OCI-LY1 (cell line): ENCODE measurements at regions not wholly inside any gene's neighbourhood (a gene's known extent, or its start where the extent isn't known, plus 50 kb on each side); places are given as distances from the start of the nearest gene placed in this dataset.
A peak's percentile ranks its signal among the peaks of the same experiment; 100 is the strongest.

Experiments
- H2AFZ ChIP-seq: fragments of 200-600 bp; sonication (generic), shearing (Covaris generic); 2 replicates; pipeline ENCODE4 v1.6.0; 2014; ENCODE audit warnings: antibody characterized with exemption, mild to moderate bottlenecking, low read length
- H3F3A ChIP-seq: fragments of 200-600 bp; sonication (generic), shearing (Covaris generic); 2 replicates; pipeline ENCODE4 v1.6.0; 2014; ENCODE audit warnings: mild to moderate bottlenecking, antibody characterized with exemption, low read length, moderate library complexity; ENCODE audit not compliant: insufficient read depth
- H3K27ac ChIP-seq: fragments of 200-600 bp; sonication (generic); 2 replicates; pipeline ENCODE4 v1.5.1; 2014; ENCODE audit warnings: low read length, mixed run types, mild to moderate bottlenecking, low read depth; ENCODE audit not compliant: poor library complexity, severe bottlenecking
- H3K27me3 ChIP-seq: fragments of 200-600 bp; sonication (generic); 2 replicates; pipeline ENCODE4 v1.6.0; 2014; ENCODE audit warnings: antibody characterized with exemption, mild to moderate bottlenecking, low read length, moderate library complexity; ENCODE audit not compliant: insufficient read depth
- H3K36me3 ChIP-seq: fragments of 200-600 bp; sonication (generic); 2 replicates; pipeline ENCODE4 v1.6.1; 2014; ENCODE audit warnings: mild to moderate bottlenecking, antibody characterized with exemption, low read length, moderate library complexity, mixed read lengths; ENCODE audit not compliant: insufficient read depth
- H3K4me1 ChIP-seq: fragments of 200-600 bp; sonication (generic); 2 replicates; pipeline ENCODE4 v1.5.1; 2014; ENCODE audit warnings: mild to moderate bottlenecking, low read length, moderate library complexity; ENCODE audit not compliant: insufficient read depth, severe bottlenecking
- H3K4me2 ChIP-seq: fragments of 200-600 bp; sonication (generic), shearing (Covaris generic); 2 replicates; pipeline ENCODE4 v1.6.1; 2014; ENCODE audit warnings: low read length
- H3K4me3 ChIP-seq: fragments of 200-600 bp; sonication (generic); 2 replicates; pipeline ENCODE4 v1.5.1; 2014; ENCODE audit warnings: low read length, low read depth, mild to moderate bottlenecking, mixed read lengths; ENCODE audit not compliant: poor library complexity, severe bottlenecking
- H3K79me2 ChIP-seq: fragments of 200-600 bp; shearing (Covaris generic); 2 replicates; pipeline ENCODE4 v1.6.1; 2016; ENCODE audit warnings: mixed run types, low read length, mixed read lengths; ENCODE audit not compliant: insufficient read depth
- H3K9ac ChIP-seq: fragments of 200-600 bp; sonication (generic), shearing (Covaris generic); 2 replicates; pipeline ENCODE4 v1.6.1; 2014; ENCODE audit warnings: mild to moderate bottlenecking, low read length, mixed read lengths
- H3K9me2 ChIP-seq: fragments of 200-600 bp; sonication (generic), shearing (Covaris generic); 2 replicates; pipeline ENCODE4 v1.6.1; 2014; ENCODE audit warnings: low read depth, mild to moderate bottlenecking, low read length, mixed read lengths
- H3K9me3 ChIP-seq: fragments of 200-600 bp; shearing (Covaris generic); 2 replicates; pipeline ENCODE4 v1.6.1; 2014; ENCODE audit warnings: low read length, mixed read lengths
- H4K20me1 ChIP-seq: fragments of 200-600 bp; sonication (generic), shearing (Covaris generic); 2 replicates; pipeline ENCODE4 v1.6.0; 2016; ENCODE audit warnings: mild to moderate bottlenecking, low read length; ENCODE audit not compliant: insufficient read depth
- EZH2 ChIP-seq: fragments of 200-600 bp; sonication (generic), shearing (Covaris generic); IDR thresholded peaks from 2 replicates; pipeline ENCODE4 v1.8.0; 2017; ENCODE audit warnings: borderline replicate concordance, mixed run types, mild to moderate bottlenecking, antibody characterized with exemption, low read length, moderate library complexity, mixed read lengths
- TF ChIP-seq, protein P1 (sequence below): fragments of 200-600 bp; sonication (generic), shearing (Covaris generic); IDR thresholded peaks from 2 replicates; pipeline ENCODE4 v1.5.1; 2017; ENCODE audit warnings: mild to moderate bottlenecking, antibody characterized with exemption, low read length, moderate library complexity, mixed read lengths

- Histone ChIP-seq H2AFZ (no peak overlapping the region), H3K79me2 (no peaks in the 10 kb centered on the region), H3K27ac (peak overlapping the region; percentile 96), H3K9ac (no peak overlapping the region), H3K9me2 (no peaks in the 10 kb centered on the region), H3K4me3 (no peak overlapping the region), H3K27me3 (no peaks in the 10 kb centered on the region), H3K36me3 (peaks cover 4% of the 10 kb centered on the region; the same call in 1 of the 2 replicates), H3K4me1 (peaks cover 31% of the 10 kb centered on the region), H3F3A (peaks cover 5% of the 10 kb centered on the region), H3K4me2 (no peak overlapping the region), H4K20me1 (no peaks in the 10 kb centered on the region), H3K9me3 (peaks cover 24% of the 10 kb centered on the region)
- TF ChIP-seq, protein P1, sequence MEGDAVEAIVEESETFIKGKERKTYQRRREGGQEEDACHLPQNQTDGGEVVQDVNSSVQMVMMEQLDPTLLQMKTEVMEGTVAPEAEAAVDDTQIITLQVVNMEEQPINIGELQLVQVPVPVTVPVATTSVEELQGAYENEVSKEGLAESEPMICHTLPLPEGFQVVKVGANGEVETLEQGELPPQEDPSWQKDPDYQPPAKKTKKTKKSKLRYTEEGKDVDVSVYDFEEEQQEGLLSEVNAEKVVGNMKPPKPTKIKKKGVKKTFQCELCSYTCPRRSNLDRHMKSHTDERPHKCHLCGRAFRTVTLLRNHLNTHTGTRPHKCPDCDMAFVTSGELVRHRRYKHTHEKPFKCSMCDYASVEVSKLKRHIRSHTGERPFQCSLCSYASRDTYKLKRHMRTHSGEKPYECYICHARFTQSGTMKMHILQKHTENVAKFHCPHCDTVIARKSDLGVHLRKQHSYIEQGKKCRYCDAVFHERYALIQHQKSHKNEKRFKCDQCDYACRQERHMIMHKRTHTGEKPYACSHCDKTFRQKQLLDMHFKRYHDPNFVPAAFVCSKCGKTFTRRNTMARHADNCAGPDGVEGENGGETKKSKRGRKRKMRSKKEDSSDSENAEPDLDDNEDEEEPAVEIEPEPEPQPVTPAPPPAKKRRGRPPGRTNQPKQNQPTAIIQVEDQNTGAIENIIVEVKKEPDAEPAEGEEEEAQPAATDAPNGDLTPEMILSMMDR, result no peak
- no peak for TF ChIP-seq EZH2
Observed at GRCh38 chr13:62207388-62207787, 791.7 kb upstream of the PCDH20 start.

DNA sequence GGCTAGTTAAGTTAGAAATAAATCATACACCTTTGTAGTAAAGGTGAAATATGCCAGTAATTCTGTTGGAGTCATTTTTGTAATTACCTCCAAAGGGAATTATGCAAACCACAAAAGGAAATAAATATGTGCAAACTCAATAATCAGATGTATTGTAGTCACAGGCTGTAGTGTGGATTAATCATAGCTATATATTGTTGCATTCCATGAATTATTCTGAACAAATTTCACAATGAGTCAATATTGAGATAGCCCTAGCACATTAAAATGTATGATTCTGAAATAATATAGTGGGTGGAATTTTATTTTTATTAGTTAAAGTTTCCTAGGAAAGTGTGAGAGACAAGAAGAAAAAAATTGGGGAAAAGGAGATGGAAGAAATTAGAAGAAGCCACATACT lies 790.5 kb upstream of the PCDH20 start:
- no peak overlapping the region for H3K27ac ChIP-seq
- H3K9me3 ChIP-seq, result peaks cover 26% of the 10 kb centered on the region
- H3K9me2 ChIP-seq, result no peaks in the 10 kb centered on the region
- H2AFZ ChIP-seq, result no peak overlapping the region
- H3K79me2 ChIP-seq, result no peaks in the 10 kb centered on the region
- H4K20me1 ChIP-seq, result no peaks in the 10 kb centered on the region
- peaks cover 4% of the 10 kb centered on the region; the same call in 1 of the 2 replicates for H3K36me3 ChIP-seq
- no peaks in the 10 kb centered on the region for H3K27me3 ChIP-seq
- H3K4me3 ChIP-seq, result no peak overlapping the region
- no peak overlapping the region for H3K9ac ChIP-seq
- TF ChIP-seq EZH2, result no peak
- TF ChIP-seq, protein P1, result no peak
- no peak overlapping the region for H3K4me2 ChIP-seq
- H3K4me1 ChIP-seq, result peaks cover 31% of the 10 kb centered on the region
- peaks cover 5% of the 10 kb centered on the region for H3F3A ChIP-seq

DNA sequence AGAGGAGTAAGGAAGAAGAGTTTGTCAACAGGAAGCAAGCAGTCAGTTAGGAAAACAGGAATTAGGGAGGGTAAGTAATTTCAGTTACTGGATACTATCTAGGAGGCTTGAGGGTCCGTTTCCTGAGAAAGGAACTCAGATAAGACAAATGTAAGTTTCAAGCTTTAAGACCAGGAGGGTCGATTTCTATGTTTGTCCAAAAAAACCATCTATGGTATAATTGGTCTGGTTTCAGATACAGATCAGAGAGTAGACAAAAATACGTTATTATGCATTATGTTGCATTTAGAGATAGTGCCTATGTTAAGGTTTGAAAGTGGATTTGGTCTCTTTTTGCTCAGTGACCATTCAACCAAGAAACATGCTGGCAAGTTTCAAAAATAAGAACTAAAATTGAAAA lies 789.6 kb upstream of the PCDH20 start:
- no peaks in the 10 kb centered on the region for H3K9me2 ChIP-seq
- TF ChIP-seq, protein P1, result no peak
- no peak for TF ChIP-seq EZH2
- H3K4me3 ChIP-seq, result no peak overlapping the region

More for the DNA sequence above, 789.6 kb upstream of the PCDH20 start:
- Histone ChIP-seq H3K27me3 (no peaks in the 10 kb centered on the region), H3F3A (peaks cover 5% of the 10 kb centered on the region), H4K20me1 (no peaks in the 10 kb centered on the region), H3K9me3 (peaks cover 26% of the 10 kb centered on the region), H3K4me1 (peaks cover 24% of the 10 kb centered on the region), H3K9ac (no peak overlapping the region), H2AFZ (no peak overlapping the region), H3K4me2 (no peak overlapping the region), H3K79me2 (no peaks in the 10 kb centered on the region), H3K36me3 (peaks cover 4% of the 10 kb centered on the region; the same call in 1 of the 2 replicates), H3K27ac (no peak overlapping the region)
